GOT3 (cell line): ENCODE measurements at regions not wholly inside any gene's neighbourhood (a gene's known extent, or its start where the extent isn't known, plus 50 kb on each side); places are given as distances from the start of the nearest gene placed in this dataset.

Source experiments
- DNase-seq: peaks from one replicate; lab custom pipeline; 2025; ENCODE audit warnings: mixed read lengths; lab: John Stamatoyannopoulos, UW

GRCh38 chr11:69393178-69393832 is 88.2 kb upstream of the LINC01488 start:
- DNase-seq: no peak

DNA sequence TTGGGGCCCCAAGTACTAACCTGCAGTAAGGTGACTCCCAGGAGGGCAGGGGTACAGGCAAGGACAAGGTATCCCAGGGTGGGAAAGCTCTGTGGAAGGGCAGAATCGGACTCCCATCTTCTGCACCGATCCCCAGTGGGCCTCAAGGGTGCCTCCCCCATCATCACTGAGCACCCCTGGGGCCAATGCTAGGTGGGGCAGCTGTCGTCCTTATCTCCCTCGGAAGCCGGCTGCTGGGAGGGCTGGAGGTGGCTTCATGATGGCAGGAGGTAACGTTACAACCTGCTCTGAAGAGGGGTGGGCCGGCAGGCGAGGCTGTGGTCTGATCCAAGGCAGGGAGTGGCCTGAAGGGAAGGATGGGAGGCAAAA is 87.6 kb upstream of the LINC01488 start:
- DNase-seq: no peak

DNA sequence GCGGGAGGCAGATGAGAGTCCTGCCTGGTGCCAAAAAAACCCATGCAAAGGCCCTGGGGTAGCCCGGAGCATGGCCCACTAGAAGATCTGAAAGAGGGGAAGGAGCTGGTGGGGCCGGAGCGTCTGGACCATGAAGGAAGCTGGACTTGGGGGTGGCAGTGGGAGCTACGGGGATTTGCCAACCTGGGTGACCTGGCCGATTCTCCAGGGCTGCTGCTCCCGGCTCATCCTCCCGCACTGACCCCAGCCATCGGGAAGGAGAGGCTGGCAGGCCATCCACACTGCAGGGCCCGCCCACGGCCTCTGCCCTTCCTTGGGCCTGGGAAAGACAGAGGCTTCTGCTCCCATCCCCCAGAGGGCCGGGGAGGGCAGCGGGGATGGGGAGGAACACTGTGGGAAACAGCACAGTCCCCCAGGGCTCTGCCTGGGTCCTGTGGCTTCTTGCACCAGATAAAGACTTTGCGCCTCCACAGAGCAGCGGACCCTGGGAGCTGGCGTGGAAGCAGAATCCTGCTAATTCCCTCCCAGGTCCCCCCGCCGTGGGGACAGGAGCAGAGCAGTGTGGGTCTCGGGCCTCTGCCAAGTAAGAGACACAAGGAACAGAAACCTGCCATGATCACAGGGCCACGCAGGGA is 87.1 kb upstream of the LINC01488 start:
- no peak for DNase-seq

DNA sequence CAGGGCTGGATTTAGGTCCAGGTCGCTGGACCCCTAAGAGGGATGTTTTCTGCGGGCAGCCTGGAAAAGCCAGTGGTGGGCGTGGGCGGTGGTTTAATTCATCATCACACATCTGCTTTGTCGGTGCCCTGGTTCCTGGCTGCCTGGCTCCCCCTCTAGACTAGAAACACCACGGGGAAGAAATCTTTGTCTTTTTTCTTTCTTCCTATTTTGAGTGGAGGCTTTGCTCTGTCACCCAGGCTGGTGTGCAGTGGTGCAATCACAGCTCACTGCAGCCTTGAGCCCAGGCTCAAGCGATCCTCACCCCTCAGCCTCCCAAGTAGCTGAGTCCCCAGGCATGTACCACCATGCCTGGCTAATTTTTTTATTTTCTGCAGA is 86.6 kb upstream of the LINC01488 start:
- DNase-seq: no peak

GRCh38 chr11:69395287-69395686 is 86.2 kb upstream of the LINC01488 start:
- no peak for DNase-seq

- no peak for DNase-seq
Measured at GRCh38 chr11:69396051-69396947, 85.2 kb upstream of the LINC01488 start.

DNA sequence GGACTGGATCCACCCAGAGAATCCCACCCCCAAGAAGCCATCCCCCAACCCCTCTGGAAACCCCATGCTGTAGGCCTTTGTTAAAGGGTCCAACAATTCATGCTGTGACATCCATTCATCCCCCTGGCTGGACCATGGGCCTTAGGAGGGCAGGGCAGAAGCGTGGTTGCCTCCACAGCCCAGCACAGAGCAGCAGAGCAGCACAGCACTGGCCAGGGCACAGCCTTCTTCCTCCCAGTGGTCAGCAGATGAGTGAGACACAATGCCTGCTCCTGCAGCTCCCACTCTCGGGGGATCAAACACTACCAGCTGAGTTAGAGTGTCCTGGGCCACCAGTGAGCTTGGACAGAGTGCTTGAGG is 84.5 kb upstream of the LINC01488 start:
- no peak for DNase-seq

DNA sequence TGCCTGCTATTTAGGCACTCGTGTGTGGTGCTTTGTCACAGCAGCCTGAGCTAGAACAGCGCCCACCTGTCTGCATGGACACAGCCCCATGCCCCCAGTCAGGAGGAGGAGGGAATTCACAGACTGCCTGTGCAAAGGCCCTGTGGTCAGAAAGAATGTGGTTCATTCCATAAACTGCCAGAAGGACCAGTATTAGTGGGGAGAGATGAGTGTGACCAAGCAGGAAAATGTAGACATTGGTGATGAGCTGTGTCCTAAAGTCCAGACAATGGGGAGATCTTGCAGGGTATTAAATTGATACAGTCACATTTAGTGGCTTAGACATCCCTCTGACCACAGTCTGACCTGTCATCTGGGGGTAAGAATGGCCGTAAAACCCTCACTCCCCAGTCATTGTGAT is 83.7 kb upstream of the LINC01488 start:
- no peak for DNase-seq

DNA sequence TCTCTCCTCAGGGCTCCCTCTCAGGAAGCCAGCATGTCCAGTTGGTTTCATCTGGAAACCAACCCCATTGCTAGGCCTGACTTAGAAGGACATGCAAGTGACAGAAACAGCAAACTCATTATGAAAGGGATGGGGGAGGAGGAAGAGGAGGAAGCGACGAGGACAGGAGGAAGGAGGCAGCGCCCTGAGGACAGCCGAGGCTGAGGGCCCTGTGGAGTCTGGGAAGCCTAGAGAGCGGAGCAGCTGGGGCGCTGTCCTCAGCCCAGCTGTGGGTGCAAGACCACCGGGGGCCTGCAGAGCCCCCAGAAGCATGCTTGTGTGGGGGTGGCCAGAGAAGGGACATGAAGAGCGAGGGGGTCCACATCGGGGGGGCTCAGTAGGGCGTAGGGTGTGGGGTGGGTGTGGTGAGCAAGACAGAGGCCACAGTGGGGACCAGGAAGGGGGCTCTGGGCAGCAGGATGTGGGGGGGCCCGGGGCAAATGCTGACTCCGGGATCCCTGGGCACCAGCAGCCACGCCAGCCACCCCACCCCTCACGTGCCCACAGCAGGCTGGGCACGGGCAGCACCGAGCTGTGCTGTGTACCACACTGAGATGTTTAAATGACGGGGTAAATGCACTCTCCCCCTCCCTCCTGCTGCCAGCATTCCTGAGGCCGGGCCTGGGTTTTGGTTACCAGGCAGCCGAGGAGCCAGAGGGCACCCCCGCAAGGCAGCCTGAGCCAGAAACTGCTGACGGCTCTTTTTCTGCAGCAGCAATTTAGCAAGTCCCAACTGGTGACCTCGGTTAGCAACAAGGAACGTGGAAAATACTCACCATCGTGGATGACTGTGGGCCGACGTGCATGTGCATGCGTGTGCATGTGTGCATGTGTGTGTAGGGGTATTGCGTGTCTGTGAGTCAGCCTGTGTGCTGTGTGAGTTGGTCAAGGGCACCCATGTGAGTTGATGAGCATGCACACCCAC is 82.7 kb upstream of the LINC01488 start:
- no peak for DNase-seq

DNA sequence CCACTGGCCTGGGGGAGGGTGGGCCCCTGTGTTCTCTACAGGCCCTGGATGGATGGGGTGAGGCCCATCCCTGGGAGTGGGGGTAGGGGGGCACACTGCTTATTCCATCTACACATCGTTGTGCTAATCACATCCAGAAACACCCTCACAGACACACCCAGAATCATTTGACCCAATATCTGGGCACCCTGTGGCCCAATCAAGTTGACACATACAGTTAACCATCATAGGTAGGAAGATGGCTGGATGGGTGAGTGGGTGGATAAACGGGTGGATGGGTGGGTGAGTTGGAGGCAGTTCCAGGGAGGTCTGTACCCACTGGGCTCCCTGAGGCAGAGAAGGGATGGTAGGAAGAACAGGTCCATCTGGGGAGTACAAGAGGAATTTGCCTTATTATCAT is 81.3 kb upstream of the LINC01488 start:
- no peak for DNase-seq

- no peak for DNase-seq
Measured at GRCh38 chr11:69400771-69401590, 80.5 kb upstream of the LINC01488 start.

GRCh38 chr11:69401715-69402114 is 79.7 kb upstream of the LINC01488 start:
- DNase-seq: no peak

DNA sequence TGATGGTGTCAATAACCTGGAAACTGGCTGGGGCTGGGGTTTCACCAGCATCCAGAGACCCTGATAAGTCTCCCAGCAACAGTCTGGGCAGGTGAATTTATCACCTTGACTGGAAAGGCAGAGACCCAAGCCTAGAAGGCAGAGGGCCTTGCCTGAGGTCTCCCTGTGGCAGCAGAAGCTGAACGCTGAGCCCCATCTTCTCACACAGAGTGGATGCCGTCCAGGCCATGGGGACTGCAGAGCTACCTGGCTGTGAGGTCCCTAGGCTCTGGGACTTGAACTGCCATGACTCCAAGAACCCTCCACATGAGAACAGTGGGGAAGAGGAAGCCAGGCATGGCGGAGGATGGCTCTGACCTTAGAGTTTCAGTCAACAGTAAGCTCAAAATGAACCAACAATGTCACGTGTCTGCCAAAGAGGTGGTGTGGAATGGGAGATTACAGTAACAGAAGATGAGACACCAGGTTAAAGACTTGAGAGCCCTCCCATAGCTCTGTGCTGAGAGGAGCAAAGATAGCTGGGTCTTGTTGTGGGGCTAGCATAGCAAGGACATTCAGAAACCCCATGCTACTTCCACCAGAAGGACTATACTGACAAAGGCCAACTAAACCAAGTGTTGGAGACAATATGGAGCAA is 79.1 kb upstream of the LINC01488 start:
- no peak for DNase-seq

- no peak for DNase-seq
Measured at GRCh38 chr11:69403556-69404215, 77.8 kb upstream of the LINC01488 start.

GRCh38 chr11:69406060-69406459 is 75.4 kb upstream of the LINC01488 start:
- DNase-seq: no peak

DNA sequence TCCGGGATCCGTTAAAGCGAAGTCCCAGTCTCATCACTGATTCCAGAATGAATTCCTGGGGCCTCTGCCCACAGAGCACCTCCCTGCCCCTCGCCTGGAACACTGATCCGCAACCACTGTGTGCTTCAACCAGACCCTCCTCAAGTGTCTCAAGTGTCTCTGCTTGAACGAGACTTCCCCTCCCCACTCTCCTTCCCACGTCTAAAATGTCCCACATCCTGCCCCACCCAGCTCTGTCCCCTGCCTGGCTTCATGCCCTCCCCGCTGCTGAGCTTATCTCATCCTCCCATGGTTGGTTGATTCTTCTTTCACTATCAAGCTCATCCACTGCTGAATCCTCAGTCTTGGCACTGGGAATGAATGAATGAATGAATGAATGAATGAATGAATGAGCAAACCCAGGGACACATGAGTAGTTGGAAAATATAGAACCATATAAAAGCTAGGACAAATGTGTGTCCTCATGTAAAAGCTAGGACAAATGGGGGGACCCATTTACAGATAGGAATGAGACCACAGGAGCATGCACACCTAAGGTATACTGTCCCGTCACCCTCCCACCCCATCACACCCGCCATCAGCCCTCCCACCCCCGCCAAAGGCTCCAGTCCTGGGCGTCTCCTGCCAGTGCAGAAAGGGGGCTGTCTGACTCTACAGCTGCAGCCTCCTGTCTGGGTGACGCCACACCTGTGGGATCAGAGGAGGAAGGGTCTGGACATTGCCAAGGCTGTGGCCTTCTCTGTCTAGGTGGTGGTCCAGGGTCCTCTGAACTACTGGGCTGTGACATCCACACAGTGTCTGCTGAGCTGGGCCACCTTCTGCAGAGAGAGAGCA is 71.4 kb upstream of the LINC01488 start:
- DNase-seq: no peak

- no peak for DNase-seq
Measured at GRCh38 chr11:69411257-69411924, 70.1 kb upstream of the LINC01488 start.

DNA sequence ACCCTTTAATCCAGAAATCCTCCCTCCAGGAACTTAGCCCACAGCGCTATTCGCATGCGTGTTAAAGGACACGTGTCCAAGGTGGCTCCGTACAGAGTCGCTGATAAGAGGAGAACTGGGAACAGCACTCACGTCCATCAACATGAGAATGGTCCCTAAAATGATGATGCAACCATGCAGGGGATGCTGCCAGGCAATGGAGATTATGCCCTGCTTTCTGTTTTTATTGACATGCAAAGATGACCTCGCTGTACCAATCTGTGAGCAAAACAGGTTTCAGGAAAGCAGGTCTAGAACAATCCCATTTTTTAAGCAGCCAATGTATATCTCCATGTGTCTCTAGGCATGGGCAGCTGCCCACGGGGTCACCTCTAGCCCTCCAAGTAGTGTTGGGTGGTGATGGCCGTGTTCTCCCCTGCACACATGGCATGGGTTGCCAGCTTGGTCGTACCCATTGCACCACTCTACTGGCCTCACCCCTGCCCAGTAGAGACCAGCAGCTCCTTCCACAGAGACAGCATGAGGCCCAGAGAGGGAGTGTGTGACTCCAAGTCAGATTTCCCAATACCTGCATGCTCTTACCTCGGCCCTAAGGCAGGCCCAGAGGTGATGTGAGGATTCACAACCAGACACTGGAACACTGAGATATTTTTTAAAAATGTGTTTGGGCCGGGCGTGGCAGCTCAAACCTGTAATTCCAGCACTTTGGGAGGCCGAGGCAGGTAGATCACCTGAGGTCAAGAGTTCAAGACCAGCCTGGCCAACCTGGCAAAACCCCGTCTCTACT is 68.3 kb upstream of the LINC01488 start:
- no peak for DNase-seq
